Ovary (tissue), 7 donors: ENCODE measurements at regions not wholly inside any gene's neighbourhood (a gene's known extent, or its start where the extent isn't known, plus 50 kb on each side); places are given as distances from the start of the nearest gene placed in this dataset.

ENCODE experiments used
- DNase-seq, 5 donors: peaks; one replicate each; pipeline ENCODE4 v3.0.0-alpha.2; 2019 to 2020
- H3K27ac ChIP-seq, 2 donors: fragments of 200-600 bp; one replicate each; pipeline versions ENCODE4 v1.5.1 to v1.8.0; 2019 to 2022
- H3K27me3 ChIP-seq: fragments of 200-600 bp; one replicate; pipeline ENCODE4 v1.8.0; 2022
- H3K36me3 ChIP-seq: fragments of 200-600 bp; sonication (generic); one replicate; pipeline ENCODE4 v1.5.1; 2019
- H3K4me1 ChIP-seq: one replicate; pipeline ENCODE4 v1.8.1; 2013; ENCODE audit warnings: mild to moderate bottlenecking, moderate library complexity; ENCODE audit not compliant: insufficient read depth
- H3K4me3 ChIP-seq: fragments of 200-600 bp; sonication (generic); one replicate; pipeline ENCODE4 v1.5.1; 2017
- H3K9me3 ChIP-seq, 2 donors: fragments of 200-600 bp in 1 of 2; sonication (generic) in 1 of 2; one replicate each; pipeline versions ENCODE4 v1.5.1 to v1.8.1; 2013 to 2019; ENCODE audit warnings: mild to moderate bottlenecking in 1 of 2, moderate library complexity in 1 of 2
- EP300 ChIP-seq: sonication (generic); formaldehyde crosslinking; IDR thresholded peaks from one replicate; pipeline ENCODE4 v1.6.1; 2017; ENCODE audit warnings: antibody characterized with exemption
- POLR2A ChIP-seq: fragments of 450-650 bp; IDR thresholded peaks from one replicate; pipeline ENCODE4 v1.6.1; 2017; ENCODE audit warnings: antibody characterized with exemption, mild to moderate bottlenecking, moderate library complexity
- WGBS, 3 donors: extraction: QIAGEN DNeasy Blood & Tissue Kit in 1 of 3; methylation state at CpG; one replicate each; pipeline versions ENCODE4 v1.1.5 to v1.1.7; 2013 to 2017; 5-methylcytosine and 5-hydroxymethylcytosine counted together
- intact Hi-C, 4 donors: fragments of 100-400 bp; cut with DNase I; formaldehyde crosslinking; loops; one replicate each; pipeline versions ENCODE4 v1.11.0 to v1.15.1; 2022 to 2023
- TF ChIP-seq, protein P1 (sequence below), 3 donors: fragments of 450-650 bp in 2 of 3; fragments of 200-600 bp in 1 of 3; IDR thresholded peaks; one replicate each; pipeline versions ENCODE4 v1.5.1 to v1.8.0; 2016 to 2022; ENCODE audit warnings: antibody characterized with exemption in 3 of 3, mild to moderate bottlenecking in 1 of 3
- donor health status: DM: no; HTN: no; CAD: no; lungs with moderate emphysema.
- donor health status: DM: no; HTN: no; CAD: no.
- donor health status: Bipolar disorder and iron deficiency.
- donor health status: DM: no; HTN: no; CAD: no.
- donor health status: DM: yes; HTN: yes; CAD: no.

DNA sequence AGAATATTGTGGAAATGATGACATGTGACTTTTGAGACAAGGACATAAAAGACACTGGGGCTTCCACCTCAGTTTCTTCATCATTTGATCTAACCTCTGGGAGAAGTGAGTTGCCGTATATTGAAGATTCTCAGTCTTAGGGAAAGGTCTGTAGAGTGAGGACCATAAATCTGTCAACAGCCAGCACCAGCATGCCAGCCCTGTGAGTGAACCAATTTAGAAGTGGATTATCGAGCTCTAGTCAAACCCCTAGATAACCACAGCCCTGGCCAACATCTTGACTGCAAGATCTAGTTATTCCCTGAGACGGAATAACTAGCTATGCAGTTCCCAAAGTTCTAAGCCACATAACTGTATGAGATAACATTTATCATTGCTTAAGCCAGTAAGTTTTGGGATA is 108.8 kb upstream of the PTPRR start:
- Histone ChIP-seq H3K27ac (no peak overlapping the region), H3K36me3 (no peaks in the 10 kb centered on the region), H3K9me3 (no peaks in the 10 kb centered on the region), H3K4me3 (no peak overlapping the region), H3K4me1 (no peaks in the 10 kb centered on the region), H3K27me3 (no peaks in the 10 kb centered on the region)
- no peak for DNase-seq
- no peak for TF ChIP-seq POLR2A
- TF ChIP-seq, protein P1, sequence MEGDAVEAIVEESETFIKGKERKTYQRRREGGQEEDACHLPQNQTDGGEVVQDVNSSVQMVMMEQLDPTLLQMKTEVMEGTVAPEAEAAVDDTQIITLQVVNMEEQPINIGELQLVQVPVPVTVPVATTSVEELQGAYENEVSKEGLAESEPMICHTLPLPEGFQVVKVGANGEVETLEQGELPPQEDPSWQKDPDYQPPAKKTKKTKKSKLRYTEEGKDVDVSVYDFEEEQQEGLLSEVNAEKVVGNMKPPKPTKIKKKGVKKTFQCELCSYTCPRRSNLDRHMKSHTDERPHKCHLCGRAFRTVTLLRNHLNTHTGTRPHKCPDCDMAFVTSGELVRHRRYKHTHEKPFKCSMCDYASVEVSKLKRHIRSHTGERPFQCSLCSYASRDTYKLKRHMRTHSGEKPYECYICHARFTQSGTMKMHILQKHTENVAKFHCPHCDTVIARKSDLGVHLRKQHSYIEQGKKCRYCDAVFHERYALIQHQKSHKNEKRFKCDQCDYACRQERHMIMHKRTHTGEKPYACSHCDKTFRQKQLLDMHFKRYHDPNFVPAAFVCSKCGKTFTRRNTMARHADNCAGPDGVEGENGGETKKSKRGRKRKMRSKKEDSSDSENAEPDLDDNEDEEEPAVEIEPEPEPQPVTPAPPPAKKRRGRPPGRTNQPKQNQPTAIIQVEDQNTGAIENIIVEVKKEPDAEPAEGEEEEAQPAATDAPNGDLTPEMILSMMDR (IDR thresholded peaks at IDR 0.05), result no peak
- no peak for TF ChIP-seq EP300
- intact Hi-C loops, result no loop called here
- 65 to 72% (median 69%) methylated on average over 3 of the region's 3 CpGs for WGBS, 3 donors

DNA sequence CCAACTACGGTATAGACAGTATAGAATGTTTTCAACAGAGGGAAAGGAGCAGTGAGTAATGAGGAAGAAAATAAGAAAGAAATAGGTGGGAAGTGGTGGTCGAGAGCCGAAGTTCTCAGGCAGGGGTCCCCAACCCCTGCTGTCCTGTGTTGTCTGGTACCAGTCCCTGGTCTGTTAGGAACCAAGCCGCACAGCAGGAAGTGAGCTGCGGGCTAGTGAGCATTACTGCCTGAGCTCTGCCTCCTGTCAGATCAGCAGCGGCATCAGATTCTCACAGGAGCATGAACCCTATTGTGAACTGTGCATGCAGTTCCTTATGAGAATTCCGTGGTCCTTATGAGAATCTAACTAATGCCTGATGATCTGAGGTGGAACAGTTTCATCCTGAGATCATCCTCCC is 107.3 kb upstream of the PTPRR start:
- intact Hi-C loops, result no loop called here
- no peaks in the 10 kb centered on the region for H3K27me3 ChIP-seq
- no peaks in the 10 kb centered on the region for H3K9me3 ChIP-seq
- no peak for TF ChIP-seq POLR2A
- no peaks in the 10 kb centered on the region for H3K36me3 ChIP-seq
- H3K4me3 ChIP-seq, result no peak overlapping the region
- H3K27ac ChIP-seq, result no peak overlapping the region
- 83 to 85% (median 84%) methylated on average over 7 of the region's 7 CpGs for WGBS, 3 donors
- DNase-seq, result no peak
- no peaks in the 10 kb centered on the region for H3K4me1 ChIP-seq

DNA sequence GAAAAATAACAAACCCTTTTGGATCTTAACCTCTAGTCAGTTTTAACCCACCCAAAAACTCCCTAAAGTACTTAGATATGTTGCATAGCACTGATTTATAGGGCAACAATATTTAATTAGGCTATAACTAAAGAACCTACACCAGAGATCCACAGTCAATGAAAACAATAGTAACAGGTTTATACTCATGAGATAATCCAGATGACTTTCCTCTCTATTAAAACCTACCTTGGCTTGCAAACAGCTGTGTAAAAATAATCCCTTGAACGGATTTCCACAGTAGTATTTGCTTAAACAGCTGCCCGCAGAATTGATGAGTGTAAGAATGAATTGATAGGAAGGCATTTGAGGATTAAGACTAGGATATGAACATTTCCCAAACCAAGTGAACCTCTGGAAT is 104.3 kb upstream of the PTPRR start:
- no peak for DNase-seq
- 63 to 67% (median 64%) methylated on average over 2 of the region's 2 CpGs for WGBS, 3 donors
- Histone ChIP-seq H3K9me3 (no peaks in the 10 kb centered on the region), H3K36me3 (no peaks in the 10 kb centered on the region), H3K4me3 (no peak overlapping the region), H3K27me3 (no peaks in the 10 kb centered on the region), H3K4me1 (no peaks in the 10 kb centered on the region), H3K27ac (no peak overlapping the region)
- TF ChIP-seq, protein P1 (IDR thresholded peaks at IDR 0.05), result no peak
- no peak for TF ChIP-seq POLR2A
- TF ChIP-seq EP300, result no peak
- intact Hi-C loops, result no loop called here

DNA sequence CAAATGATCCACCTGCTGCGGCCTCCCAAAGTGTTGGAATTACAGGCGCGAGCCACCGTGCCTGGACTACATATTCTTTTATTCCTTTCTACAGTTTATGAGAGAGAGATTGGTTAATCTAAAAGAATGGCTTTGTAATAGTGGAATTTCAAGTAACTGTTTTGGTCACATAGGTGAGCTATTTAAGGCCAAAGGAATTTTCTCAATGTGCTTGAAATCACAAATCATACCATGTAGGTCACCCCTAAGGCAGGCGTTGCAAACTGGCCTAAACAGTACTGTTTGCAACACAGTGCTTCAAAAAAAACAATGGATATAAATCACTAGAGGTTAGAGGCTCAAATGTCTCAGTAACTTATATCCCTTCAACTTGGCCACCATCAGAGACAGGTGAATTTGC is 103.7 kb upstream of the PTPRR start:
- Histone ChIP-seq H3K4me3 (no peak overlapping the region), H3K4me1 (no peaks in the 10 kb centered on the region), H3K27me3 (no peaks in the 10 kb centered on the region), H3K27ac (no peak overlapping the region), H3K9me3 (no peaks in the 10 kb centered on the region), H3K36me3 (no peaks in the 10 kb centered on the region)
- WGBS, 3 donors, result 81 to 92% (median 90%) methylated on average over 5 of the region's 5 CpGs
- TF ChIP-seq EP300 (no peak), POLR2A (no peak)
- TF ChIP-seq, protein P1 (IDR thresholded peaks at IDR 0.05), result no peak
- intact Hi-C loops, result no loop called here
- DNase-seq, result no peak

DNA sequence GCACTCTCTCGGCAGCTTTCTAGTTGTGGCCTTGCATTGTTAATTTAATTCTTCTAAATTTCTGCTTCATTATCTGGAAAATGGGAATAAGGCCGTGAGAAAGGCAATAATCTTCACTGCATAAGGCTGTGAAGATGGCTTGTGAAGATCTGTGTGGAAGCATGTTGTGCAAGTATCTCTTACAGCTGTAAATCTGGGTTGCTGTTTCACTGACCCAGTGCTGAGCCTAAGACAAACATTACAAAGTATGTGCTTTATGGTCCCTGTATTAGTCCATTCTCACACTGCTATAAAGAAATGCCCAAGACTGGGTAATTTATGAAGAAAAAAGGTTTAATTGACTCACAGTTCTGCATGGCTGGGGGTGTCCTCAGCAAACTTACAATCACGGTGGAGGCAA is 101.0 kb upstream of the PTPRR start:
- intact Hi-C loops, result no loop called here
- no peak overlapping the region for H3K27ac ChIP-seq
- H3K4me1 ChIP-seq, result no peaks in the 10 kb centered on the region
- no peak overlapping the region for H3K4me3 ChIP-seq
- TF ChIP-seq, protein P1 (IDR thresholded peaks at IDR 0.05), result no peak
- 72 to 84% (median 84%) methylated on average over 3 of the region's 3 CpGs for WGBS, 3 donors
- no peaks in the 10 kb centered on the region for H3K36me3 ChIP-seq
- no peaks in the 10 kb centered on the region for H3K9me3 ChIP-seq
- DNase-seq, result no peak
- H3K27me3 ChIP-seq, result no peaks in the 10 kb centered on the region
